H1 (cell line): ENCODE measurements at regions not wholly inside any gene's neighbourhood (a gene's known extent, or its start where the extent isn't known, plus 50 kb on each side); places are given as distances from the start of the nearest gene placed in this dataset.

Experiments used
- CTCF ChIA-PET: fragments of 300-600 bp; sonication (Branson Sonifier 250); formaldehyde crosslinking; loops from one replicate; lab custom pipeline; 2021; ENCODE audit not compliant: partially characterized antibody; lab: Charles Lee
- POLR2A ChIA-PET: fragments of 300-600 bp; sonication (Branson Sonifier 250); formaldehyde crosslinking; loops from one replicate; lab custom pipeline; 2021; ENCODE audit warnings: inconsistent platforms; ENCODE audit not compliant: partially characterized antibody; lab: Charles Lee
- DNase-seq, 2 experiments: peaks; one replicate each; pipeline versions ENCODE4 v3.0.0 to v3.0.0-alpha.2; 2010 to 2022; ENCODE audit warnings: low spot score in 2 of 2, low read depth in 1 of 2, mixed read lengths in 1 of 2
- FAIRE-seq: peaks from 2 replicates; lab custom pipeline; 2011; peaks lifted over from hg19 to GRCh38; lab: Jason Lieb, UNC
- H2AFZ ChIP-seq: 2 replicates; pipeline ENCODE4 v1.8.1; 2012; ENCODE audit warnings: low read length, inconsistent platforms
- H2AK5ac ChIP-seq: 2 replicates; pipeline ENCODE4 v1.6.1; 2013; ENCODE audit warnings: low read depth, low read length
- H2BK120ac ChIP-seq: replicated peaks from 2 replicates; pipeline ENCODE3; 2013; ENCODE audit warnings: low read depth, low read length, inconsistent platforms
- H2BK12ac ChIP-seq: 2 replicates; pipeline ENCODE4 v1.6.1; 2013; ENCODE audit warnings: low read depth, low read length
- H2BK15ac ChIP-seq: 2 replicates; pipeline ENCODE4 v1.6.1; 2013; ENCODE audit warnings: low read length
- H2BK20ac ChIP-seq: 2 replicates; pipeline ENCODE4 v1.6.1; 2013; ENCODE audit warnings: low read length
- H2BK5ac ChIP-seq: 2 replicates; pipeline ENCODE4 v1.6.1; 2013; ENCODE audit warnings: low read depth, low read length
- H3K14ac ChIP-seq: 2 replicates; pipeline ENCODE4 v1.6.1; 2013; ENCODE audit warnings: inconsistent platforms; ENCODE audit not compliant: insufficient read length
- H3K18ac ChIP-seq: 2 replicates; pipeline ENCODE4 v1.6.1; 2013; ENCODE audit warnings: low read length; ENCODE audit errors: extremely low read depth
- H3K23ac ChIP-seq: 2 replicates; pipeline ENCODE4 v1.6.1; 2013; ENCODE audit warnings: inconsistent platforms; ENCODE audit not compliant: insufficient read length
- H3K23me2 ChIP-seq: 2 replicates; pipeline ENCODE4 v1.6.1; 2013; ENCODE audit warnings: low read depth, low read length
- H3K27ac ChIP-seq: 2 replicates; pipeline ENCODE4 v1.6.1; 2011; ENCODE audit warnings: low read depth, low read length, inconsistent platforms
- H3K27me3 ChIP-seq, 4 experiments: replicated peaks in 1 of 4; 1 replicate in 1 of 4; 2 replicates in 3 of 4; pipeline versions ENCODE4 v1.6.1 to v1.8.1; 2011 to 2013; ENCODE audit warnings: low read length in 3 of 4, mild to moderate bottlenecking in 3 of 4, inconsistent platforms in 2 of 4, mixed read lengths in 2 of 4, moderate library complexity in 1 of 4; ENCODE audit not compliant: control insufficient read depth in 3 of 4, insufficient read depth in 3 of 4; ENCODE audit errors: extremely low read depth in 1 of 4
- H3K36me3 ChIP-seq, 4 experiments: 2 replicates each; pipeline versions ENCODE4 v1.6.1 to v1.8.1; 2011 to 2013; ENCODE audit warnings: mild to moderate bottlenecking in 4 of 4, low read length in 3 of 4, moderate library complexity in 2 of 4, control low read depth in 1 of 4, inconsistent platforms in 1 of 4; ENCODE audit not compliant: insufficient read depth in 4 of 4, control insufficient read depth in 2 of 4
- H3K4ac ChIP-seq: replicated peaks from 2 replicates; pipeline ENCODE3; 2013; ENCODE audit warnings: low read length, low read depth, mixed read lengths, inconsistent platforms; ENCODE audit not compliant: insufficient read length
- H3K4me1 ChIP-seq, 4 experiments: replicated peaks in 1 of 4; 1 replicate in 1 of 4; 2 replicates in 3 of 4; pipeline versions ENCODE4 v1.6.1 to v1.8.1; 2011 to 2013; ENCODE audit warnings: low read length in 3 of 4, inconsistent platforms in 2 of 4, mixed read lengths in 1 of 4; ENCODE audit not compliant: insufficient read depth in 4 of 4, control insufficient read depth in 3 of 4
- H3K4me2 ChIP-seq, 2 experiments: 2 replicates each; pipeline versions ENCODE4 v1.6.1 to v1.8.1; 2011 to 2013; ENCODE audit warnings: low read depth in 2 of 2, low read length in 2 of 2, control low read depth in 1 of 2, inconsistent platforms in 1 of 2, mild to moderate bottlenecking in 1 of 2; ENCODE audit not compliant: insufficient read depth in 1 of 2
- H3K4me3 ChIP-seq, 4 experiments: fragments of 200-600, 300-600 bp in 1 of 4; sonication (generic), shearing (Covaris generic), sonication (Bioruptor Twin) in 1 of 4; 2 replicates each; pipeline versions ENCODE4 v1.5.1 to v1.8.1; 2011 to 2016; ENCODE audit warnings: low read length in 4 of 4, low read depth in 3 of 4, control low read depth in 2 of 4, inconsistent platforms in 2 of 4, mild to moderate bottlenecking in 2 of 4, mixed read lengths in 1 of 4, moderate library complexity in 1 of 4; ENCODE audit not compliant: insufficient read depth in 2 of 4; ENCODE audit errors: extremely low read depth in 1 of 4
- H3K56ac ChIP-seq: replicated peaks from 2 replicates; pipeline ENCODE3; 2013; ENCODE audit warnings: low read depth, mild to moderate bottlenecking, mixed read lengths, low read length, inconsistent platforms; ENCODE audit not compliant: insufficient read length
- H3K79me1 ChIP-seq: 2 replicates; pipeline ENCODE4 v1.6.1; 2013; ENCODE audit warnings: low read depth, low read length, control low read depth
- H3K79me2 ChIP-seq, 2 experiments: 2 replicates each; pipeline versions ENCODE4 v1.6.1 to v1.8.1; 2012 to 2013; ENCODE audit warnings: low read length in 2 of 2, mild to moderate bottlenecking in 2 of 2, inconsistent platforms in 1 of 2; ENCODE audit not compliant: insufficient read depth in 2 of 2, control insufficient read depth in 1 of 2
- H3K9ac ChIP-seq, 4 experiments: replicated peaks in 1 of 4; 1 replicate in 1 of 4; 2 replicates in 3 of 4; pipeline versions ENCODE4 v1.6.1 to v1.8.1; 2011 to 2013; ENCODE audit warnings: low read depth in 3 of 4, low read length in 3 of 4, control low read depth in 2 of 4, mild to moderate bottlenecking in 2 of 4, moderate library complexity in 2 of 4, inconsistent platforms in 1 of 4; ENCODE audit errors: extremely low read depth in 1 of 4
- H3K9me3 ChIP-seq, 2 experiments: 2 replicates each; pipeline versions ENCODE4 v1.6.1 to v1.8.1; 2012 to 2013; ENCODE audit warnings: mild to moderate bottlenecking in 2 of 2, moderate library complexity in 2 of 2, control low read depth in 1 of 2, inconsistent platforms in 1 of 2, low read depth in 1 of 2, low read length in 1 of 2, mixed read lengths in 1 of 2; ENCODE audit not compliant: insufficient read depth in 2 of 2
- H4K20me1 ChIP-seq, 2 experiments: replicated peaks in 1 of 2; 2 replicates each; pipeline versions ENCODE3 to v1.8.1; 2011 to 2013; ENCODE audit warnings: inconsistent platforms in 2 of 2, low read length in 2 of 2, mild to moderate bottlenecking in 1 of 2; ENCODE audit not compliant: insufficient read depth in 2 of 2, control insufficient read depth in 1 of 2
- H4K5ac ChIP-seq: 2 replicates; pipeline ENCODE4 v1.6.1; 2013; ENCODE audit warnings: low read length, low read depth, mixed read lengths, inconsistent platforms; ENCODE audit not compliant: insufficient read length
- H4K8ac ChIP-seq: 2 replicates; pipeline ENCODE4 v1.8.0; 2013; ENCODE audit warnings: mild to moderate bottlenecking, moderate library complexity, low read length, inconsistent platforms; ENCODE audit not compliant: insufficient read depth; ENCODE audit errors: extremely low read depth
- H4K91ac ChIP-seq: replicated peaks from 2 replicates; pipeline ENCODE3; 2013; ENCODE audit warnings: low read length, mixed read lengths, inconsistent platforms; ENCODE audit not compliant: insufficient read length
- BRCA1 ChIP-seq: IDR thresholded peaks from 2 replicates; pipeline ENCODE4 v1.6.1; 2012; ENCODE audit warnings: low read depth, low read length, improper control_type of control experiment
- CBX5 ChIP-seq: fragments of 300-800, 300-1000 bp; sonication (generic); IDR thresholded peaks from 2 replicates; pipeline ENCODE4 v1.7.1; 2016; ENCODE audit warnings: antibody characterized with exemption, low read length, low read depth
- CBX8 ChIP-seq: fragments of 300-800, 300-1000 bp; sonication (generic); IDR thresholded peaks from 2 replicates; pipeline ENCODE4 v1.7.1; 2016; ENCODE audit warnings: low read depth, low read length, borderline replicate concordance
- EP300 ChIP-seq, 2 experiments: IDR thresholded peaks; 1 replicate in 1 of 2; 2 replicates in 1 of 2; pipeline ENCODE4 v1.6.1; 2011 to 2012; ENCODE audit warnings: low read depth in 2 of 2, low read length in 2 of 2, mild to moderate bottlenecking in 2 of 2, borderline replicate concordance in 1 of 2, inconsistent platforms in 1 of 2, moderate library complexity in 1 of 2
- HDAC6 ChIP-seq: IDR thresholded peaks from one replicate; pipeline ENCODE4 v1.7.1; 2012; ENCODE audit warnings: low read depth, mild to moderate bottlenecking, inconsistent platforms, low read length, moderate library complexity
- KDM5A ChIP-seq: fragments of 200-600 bp; IDR thresholded peaks from 2 replicates; pipeline ENCODE4 v1.7.1; 2012; ENCODE audit warnings: mild to moderate bottlenecking, low read length, inconsistent platforms, mixed read lengths
- POLR2AphosphoS5 ChIP-seq: IDR thresholded peaks from 2 replicates; pipeline ENCODE4 v1.6.1; 2011; ENCODE audit warnings: low read depth, low read length
- WGBS, 2 experiments: shearing (Covaris generic) in 1 of 2; methylation state at CpG; one replicate each; pipeline versions ENCODE4 v1.1.6 to v1.1.7; 2013 to 2015; ENCODE audit warnings: low lambda C conversion rate in 2 of 2, mixed read lengths in 2 of 2, inconsistent platforms in 1 of 2, low coverage in 1 of 2, missing lambda C conversion rate in 1 of 2; ENCODE audit not compliant: insufficient replicate concordance in 2 of 2, insufficient coverage in 1 of 2, insufficient read length in 1 of 2; ENCODE audit errors: extremely low coverage in 1 of 2, missing lambda C conversion rate in 1 of 2; 5-methylcytosine and 5-hydroxymethylcytosine counted together
- TF ChIP-seq, protein P1 (sequence below): IDR thresholded peaks from 2 replicates; pipeline ENCODE4 v1.6.1; 2011; ENCODE audit warnings: low read length, improper control_type of control experiment
- TF ChIP-seq, protein P2 (sequence below): IDR thresholded peaks from 2 replicates; pipeline ENCODE4 v1.6.1; 2011; ENCODE audit warnings: low read depth, mild to moderate bottlenecking, low read length; ENCODE audit not compliant: insufficient read depth

DNA sequence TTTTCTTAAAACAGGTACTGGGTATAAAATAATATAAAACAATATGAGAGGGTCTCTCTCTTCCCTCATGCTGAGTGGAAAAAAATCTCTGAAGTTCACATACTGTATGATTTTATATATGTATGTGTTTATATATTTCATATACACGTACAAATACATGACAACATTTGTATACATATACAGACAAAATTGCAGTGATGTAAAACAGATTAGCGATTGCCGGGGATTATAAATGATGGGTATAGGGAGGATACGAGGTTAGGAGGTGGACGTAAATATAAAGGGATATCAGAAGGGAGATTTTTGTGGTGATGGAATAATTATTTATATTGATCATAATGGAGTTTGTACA, 194.8 kb upstream of the PRSS16 start:
- Histone ChIP-seq H3K14ac (no peak overlapping the region), H3K4me1 (peaks cover 0 to 3% (median 0%) of the 10 kb centered on the region in 4 experiments; a peak in 1 of 7 replicates), H2AK5ac (no peak overlapping the region), H3K23me2 (no peaks in the 10 kb centered on the region), H3K79me1 (no peaks in the 10 kb centered on the region), H3K4me2 (no peak overlapping the region), H3K27me3 (no peaks in the 10 kb centered on the region), H3K36me3 (no peaks in the 10 kb centered on the region), H2AFZ (no peak overlapping the region), H3K4me3 (no peak overlapping the region), H3K27ac (no peak overlapping the region), H2BK20ac (no peak overlapping the region), H4K91ac (no peak overlapping the region), H3K79me2 (no peaks in the 10 kb centered on the region), H2BK15ac (no peak overlapping the region), H2BK5ac (no peak overlapping the region), H2BK12ac (no peak overlapping the region), H3K4ac (no peak overlapping the region), H4K5ac (no peak overlapping the region), H3K23ac (no peak overlapping the region), H3K9ac (no peak overlapping the region), H4K20me1 (no peaks in the 10 kb centered on the region), H3K18ac (no peak overlapping the region), H3K9me3 (no peaks in the 10 kb centered on the region), H3K56ac (no peak overlapping the region), H4K8ac (no peak overlapping the region), H2BK120ac (no peak overlapping the region)
- ChIA-PET POLR2A (no interaction called here), CTCF (interaction anchor here (1.0 kb wide), 1 partner anchor 27 kb away, joined by 3 read pairs; no protein-coding TSS in a partner anchor)
- no peak for FAIRE-seq
- no peak for DNase-seq
- WGBS, 2 experiments = 92 to 100% methylated on average over 4 to 5 of the region's 5 CpGs
- TF ChIP-seq CBX5 (no peak), KDM5A (no peak), POLR2AphosphoS5 (no peak), HDAC6 (no peak), CBX8 (no peak), BRCA1 (no peak), EP300 (IDR thresholded peaks at IDR 0.05; ENCODE audit: borderline replicate concordance in 1 of 2, low read depth in 2 of 2, low read length in 2 of 2) (no peak)
- TF ChIP-seq, protein P1, sequence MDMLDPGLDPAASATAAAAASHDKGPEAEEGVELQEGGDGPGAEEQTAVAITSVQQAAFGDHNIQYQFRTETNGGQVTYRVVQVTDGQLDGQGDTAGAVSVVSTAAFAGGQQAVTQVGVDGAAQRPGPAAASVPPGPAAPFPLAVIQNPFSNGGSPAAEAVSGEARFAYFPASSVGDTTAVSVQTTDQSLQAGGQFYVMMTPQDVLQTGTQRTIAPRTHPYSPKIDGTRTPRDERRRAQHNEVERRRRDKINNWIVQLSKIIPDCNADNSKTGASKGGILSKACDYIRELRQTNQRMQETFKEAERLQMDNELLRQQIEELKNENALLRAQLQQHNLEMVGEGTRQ = no peak
- TF ChIP-seq, protein P2, sequence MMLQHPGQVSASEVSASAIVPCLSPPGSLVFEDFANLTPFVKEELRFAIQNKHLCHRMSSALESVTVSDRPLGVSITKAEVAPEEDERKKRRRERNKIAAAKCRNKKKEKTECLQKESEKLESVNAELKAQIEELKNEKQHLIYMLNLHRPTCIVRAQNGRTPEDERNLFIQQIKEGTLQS = no peak
